ENCODE measurements at regions not wholly inside any gene's neighbourhood (a gene's known extent, or its start where the extent isn't known, plus 50 kb on each side); places are given as distances from the start of the nearest gene placed in this dataset.

- Histone ChIP-seq H3F3A (replicated peaks; ENCODE audit: low read depth) (no peaks in the 10 kb centered on the region), H3K27ac (ENCODE audit: low read depth) (no peak overlapping the region), H3K4me1 (ENCODE audit: insufficient read depth) (peaks cover 21% of the 10 kb centered on the region), H4K20me1 (replicated peaks; ENCODE audit: insufficient read depth) (no peaks in the 10 kb centered on the region), H3K9me2 (ENCODE audit: insufficient read depth) (no peaks in the 10 kb centered on the region), H3K36me3 (ENCODE audit: insufficient read depth) (no peaks in the 10 kb centered on the region), H3K79me2 (replicated peaks; ENCODE audit: insufficient read depth) (no peaks in the 10 kb centered on the region), H2AFZ (no peak overlapping the region), H3K4me2 (no peak overlapping the region), H3K4me3 (no peak overlapping the region), H3K27me3 (ENCODE audit: insufficient read depth) (no peaks in the 10 kb centered on the region)
- H3K27ac Mint-ChIP-seq: no peak overlapping the region
- peaks cover 3% of the 10 kb centered on the region for H3K27me3 Mint-ChIP-seq (ENCODE audit: insufficient read depth, low read depth, poor library complexity)
- H3K4me1 Mint-ChIP-seq: peaks cover 37% of the 10 kb centered on the region
- TF ChIP-seq JUNB (IDR thresholded peaks at IDR 0.05; ENCODE audit: unreplicated experiment) (no peak), EZH2phosphoT487 (IDR thresholded peaks at IDR 0.05; ENCODE audit: unreplicated experiment) (no peak), POLR2AphosphoS5 (IDR thresholded peaks at IDR 0.05; ENCODE audit: low read depth) (no peak), ZNF462 (CRISPR knock-in tag; IDR thresholded peaks at IDR 0.05) (no peak), CTCF (conservative IDR thresholded peaks at IDR 0.05; ENCODE audit: low read depth in 2 of 2) (no peak), CREB1 (CRISPR knock-in tag; IDR thresholded peaks at IDR 0.05; ENCODE audit: low read depth) (no peak), ZNF114 (CRISPR knock-in tag; IDR thresholded peaks at IDR 0.05) (no peak), NANOG (IDR thresholded peaks at IDR 0.05; ENCODE audit: borderline replicate concordance) (no peak), ETS1 (IDR thresholded peaks at IDR 0.05) (no peak), REST (IDR thresholded peaks at IDR 0.05; ENCODE audit: unreplicated experiment) (no peak), ZNF331 (CRISPR knock-in tag; IDR thresholded peaks at IDR 0.05; ENCODE audit: low read depth) (no peak), STAT1 (IDR thresholded peaks at IDR 0.05; ENCODE audit: unreplicated experiment) (no peak), EZH2 (IDR thresholded peaks at IDR 0.05; ENCODE audit: low read depth, unreplicated experiment) (no peak)
- no peaks in the 10 kb centered on the region for H3K36me3 Mint-ChIP-seq (ENCODE audit: low read depth)
- DNase-seq (ENCODE audit: low spot score) (no peak), ATAC-seq (no peak)
- no peak overlapping the region for H3K4me3 Mint-ChIP-seq
- no peaks in the 10 kb centered on the region for H3K9me3 Mint-ChIP-seq
These were observed 329.1 kb upstream of the SOX2 start for GRCh38 chr3:181382656-181383055.

All from GM23338 (cell line).